ENCODE measurements at regions not wholly inside any gene's neighbourhood (a gene's known extent, or its start where the extent isn't known, plus 50 kb on each side); places are given as distances from the start of the nearest gene placed in this dataset.

DNA sequence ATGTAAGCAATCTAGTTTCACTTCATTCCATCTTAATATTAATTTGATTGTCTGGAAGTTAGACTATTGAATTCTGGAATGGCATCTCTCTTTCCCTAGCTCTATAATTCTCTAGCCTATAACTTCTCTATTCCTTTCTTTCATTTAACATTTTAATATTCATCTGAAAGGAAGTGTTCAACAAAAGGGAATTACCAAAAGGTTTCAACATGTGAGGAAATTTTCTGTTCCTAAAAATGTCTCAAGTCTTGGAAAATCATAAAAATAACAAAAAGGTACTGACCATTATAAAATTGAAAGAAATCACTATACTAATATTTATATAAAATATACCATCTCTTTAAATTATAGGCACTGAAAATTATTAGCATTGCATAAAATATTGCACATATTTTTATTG is 228.7 kb downstream of the TXNL1 start:
- Histone ChIP-seq H3K27me3 (ENCODE audit: insufficient read depth, low read length) (no peaks in the 10 kb centered on the region), H3K4me2 (ENCODE audit: low read length) (no peak overlapping the region), H3K4me1 (ENCODE audit: insufficient read depth, low read length) (no peaks in the 10 kb centered on the region), H3K9me3 (ENCODE audit: insufficient read depth, low read depth, low read length) (no peaks in the 10 kb centered on the region), H3K4me3 (ENCODE audit: insufficient read depth, low read depth, low read length) (no peak overlapping the region), H3K27ac (ENCODE audit: low read depth, low read length) (no peak overlapping the region), H2AFZ (ENCODE audit: low read depth, low read length) (no peak overlapping the region), H4K20me1 (ENCODE audit: insufficient read depth, low read length) (no peaks in the 10 kb centered on the region), H3K9ac (ENCODE audit: low read length) (no peak overlapping the region), H3K36me3 (ENCODE audit: insufficient read depth, low read length) (no peaks in the 10 kb centered on the region), H3K79me2 (ENCODE audit: insufficient read depth, low read length) (no peaks in the 10 kb centered on the region)
- Mint-ChIP-seq H3K4me3 (ENCODE audit: unreplicated experiment) (no peak overlapping the region), H3K36me3 (ENCODE audit: low read depth, unreplicated experiment) (peaks cover 4% of the 10 kb centered on the region), H3K27ac (ENCODE audit: unreplicated experiment) (no peak overlapping the region), H3K9me3 (ENCODE audit: unreplicated experiment) (peaks cover 7% of the 10 kb centered on the region), H3K4me1 (ENCODE audit: low read depth, unreplicated experiment) (peaks cover 3% of the 10 kb centered on the region), H3K27me3 (ENCODE audit: low read depth, unreplicated experiment) (no peaks in the 10 kb centered on the region)
- TF ChIP-seq EZH2 (IDR thresholded peaks at IDR 0.05; ENCODE audit: insufficient read depth, low read length): no peak
- TF ChIP-seq, protein P1, sequence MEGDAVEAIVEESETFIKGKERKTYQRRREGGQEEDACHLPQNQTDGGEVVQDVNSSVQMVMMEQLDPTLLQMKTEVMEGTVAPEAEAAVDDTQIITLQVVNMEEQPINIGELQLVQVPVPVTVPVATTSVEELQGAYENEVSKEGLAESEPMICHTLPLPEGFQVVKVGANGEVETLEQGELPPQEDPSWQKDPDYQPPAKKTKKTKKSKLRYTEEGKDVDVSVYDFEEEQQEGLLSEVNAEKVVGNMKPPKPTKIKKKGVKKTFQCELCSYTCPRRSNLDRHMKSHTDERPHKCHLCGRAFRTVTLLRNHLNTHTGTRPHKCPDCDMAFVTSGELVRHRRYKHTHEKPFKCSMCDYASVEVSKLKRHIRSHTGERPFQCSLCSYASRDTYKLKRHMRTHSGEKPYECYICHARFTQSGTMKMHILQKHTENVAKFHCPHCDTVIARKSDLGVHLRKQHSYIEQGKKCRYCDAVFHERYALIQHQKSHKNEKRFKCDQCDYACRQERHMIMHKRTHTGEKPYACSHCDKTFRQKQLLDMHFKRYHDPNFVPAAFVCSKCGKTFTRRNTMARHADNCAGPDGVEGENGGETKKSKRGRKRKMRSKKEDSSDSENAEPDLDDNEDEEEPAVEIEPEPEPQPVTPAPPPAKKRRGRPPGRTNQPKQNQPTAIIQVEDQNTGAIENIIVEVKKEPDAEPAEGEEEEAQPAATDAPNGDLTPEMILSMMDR (IDR thresholded peaks at IDR 0.05; ENCODE audit: insufficient read depth, low read depth, low read length): no peak
- DNase-seq (ENCODE audit: low read depth): no peak
- FAIRE-seq: no peak

DNA sequence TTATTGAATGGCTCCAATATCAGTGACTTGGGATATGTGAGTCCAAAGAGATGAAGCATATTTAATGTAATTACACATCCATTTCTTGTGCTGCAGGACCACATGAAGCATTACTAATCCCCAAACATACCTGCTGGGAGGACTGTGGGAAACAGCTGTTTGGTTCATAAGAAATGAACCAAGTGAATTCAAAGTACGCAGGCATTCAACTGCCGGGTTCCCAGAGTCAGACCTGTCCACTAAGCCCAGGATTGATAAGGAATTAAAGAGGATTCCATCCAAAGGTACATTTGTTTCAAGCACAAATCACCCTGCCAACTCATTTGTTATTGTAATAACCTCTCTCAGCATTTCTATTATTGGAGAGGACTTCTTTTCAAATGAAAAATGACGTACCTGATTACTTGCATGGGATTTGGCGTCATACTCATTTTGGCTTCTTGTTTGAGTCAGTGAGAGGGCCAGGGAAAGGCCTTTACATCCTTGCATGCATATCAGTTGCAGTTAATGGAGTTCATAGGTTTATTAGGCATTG is 230.7 kb downstream of the TXNL1 start:
- TF ChIP-seq, protein P1 (IDR thresholded peaks at IDR 0.05; ENCODE audit: insufficient read depth, low read depth, low read length): no peak
- no peak for TF ChIP-seq EZH2 (IDR thresholded peaks at IDR 0.05; ENCODE audit: insufficient read depth, low read length)
- no peak overlapping the region for H3K4me2 ChIP-seq (ENCODE audit: low read length)
- no peaks in the 10 kb centered on the region for H3K79me2 ChIP-seq (ENCODE audit: insufficient read depth, low read length)
- no peak overlapping the region for H3K9ac ChIP-seq (ENCODE audit: low read length)
- Mint-ChIP-seq H3K9me3 (ENCODE audit: unreplicated experiment) (no peaks in the 10 kb centered on the region), H3K4me3 (ENCODE audit: unreplicated experiment) (no peak overlapping the region), H3K4me1 (ENCODE audit: low read depth, unreplicated experiment) (peaks cover 4% of the 10 kb centered on the region), H3K27ac (ENCODE audit: unreplicated experiment) (no peak overlapping the region), H3K27me3 (ENCODE audit: low read depth, unreplicated experiment) (no peaks in the 10 kb centered on the region), H3K36me3 (ENCODE audit: low read depth, unreplicated experiment) (peaks cover 2% of the 10 kb centered on the region)
- FAIRE-seq (no peak), DNase-seq (ENCODE audit: low read depth) (peak; percentile 8)
- no peak overlapping the region for H3K4me3 ChIP-seq (ENCODE audit: insufficient read depth, low read depth, low read length)
- no peaks in the 10 kb centered on the region for H3K27me3 ChIP-seq (ENCODE audit: insufficient read depth, low read length)
- peaks cover 7% of the 10 kb centered on the region for H3K4me1 ChIP-seq (ENCODE audit: insufficient read depth, low read length)
- H3K9me3 ChIP-seq (ENCODE audit: insufficient read depth, low read depth, low read length): no peaks in the 10 kb centered on the region
- no peak overlapping the region for H2AFZ ChIP-seq (ENCODE audit: low read depth, low read length)
- H3K27ac ChIP-seq (ENCODE audit: low read depth, low read length): no peak overlapping the region
- H4K20me1 ChIP-seq (ENCODE audit: insufficient read depth, low read length): no peaks in the 10 kb centered on the region
- H3K36me3 ChIP-seq (ENCODE audit: insufficient read depth, low read length): no peaks in the 10 kb centered on the region

DNA sequence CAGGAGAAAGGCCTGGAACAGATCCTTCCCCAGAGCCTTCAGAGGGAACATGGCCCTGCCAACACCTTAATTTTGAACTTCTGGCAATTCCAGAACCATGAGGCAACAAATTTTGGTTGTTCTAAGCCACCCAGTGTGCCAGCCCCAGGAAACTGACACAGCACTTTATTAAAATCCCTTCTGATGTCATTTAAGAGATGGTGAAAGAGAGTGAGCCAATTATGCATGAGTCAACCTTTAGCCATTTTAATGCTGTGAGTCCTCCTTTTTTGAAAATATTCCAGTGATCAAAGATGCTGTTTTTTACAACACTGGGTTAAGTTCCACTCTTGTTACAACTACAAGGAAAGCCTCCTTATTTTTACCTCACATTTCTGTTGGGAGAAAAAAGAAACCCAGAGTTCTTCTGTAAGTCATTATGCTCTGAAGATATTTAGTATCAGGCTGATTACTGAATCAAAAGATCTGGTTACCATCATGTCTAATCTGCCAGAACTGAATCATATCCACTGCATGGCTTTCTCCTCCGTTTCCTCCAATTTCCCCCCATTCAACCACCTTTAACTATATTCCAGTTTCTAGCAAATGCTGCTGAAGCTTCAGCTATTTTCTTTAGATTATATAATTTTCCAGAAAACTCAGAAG is 235.4 kb downstream of the TXNL1 start:
- DNase-seq (ENCODE audit: low read depth) (peak; percentile 89), FAIRE-seq (peak; percentile 99)
- Mint-ChIP-seq H3K27ac (ENCODE audit: unreplicated experiment) (peak overlapping the region; percentile 91), H3K4me3 (ENCODE audit: unreplicated experiment) (no peak overlapping the region), H3K27me3 (ENCODE audit: low read depth, unreplicated experiment) (no peaks in the 10 kb centered on the region), H3K9me3 (ENCODE audit: unreplicated experiment) (peaks cover 4% of the 10 kb centered on the region), H3K4me1 (ENCODE audit: low read depth, unreplicated experiment) (peaks cover 11% of the 10 kb centered on the region), H3K36me3 (ENCODE audit: low read depth, unreplicated experiment) (no peaks in the 10 kb centered on the region)
- H4K20me1 ChIP-seq (ENCODE audit: insufficient read depth, low read length): no peaks in the 10 kb centered on the region
- peaks cover 12% of the 10 kb centered on the region for H3K4me1 ChIP-seq (ENCODE audit: insufficient read depth, low read length)
- no peaks in the 10 kb centered on the region for H3K27me3 ChIP-seq (ENCODE audit: insufficient read depth, low read length)
- H3K4me3 ChIP-seq (ENCODE audit: insufficient read depth, low read depth, low read length): peak overlapping the region; percentile 15
- no peaks in the 10 kb centered on the region for H3K79me2 ChIP-seq (ENCODE audit: insufficient read depth, low read length)
- peak overlapping the region; percentile 76 for H3K4me2 ChIP-seq (ENCODE audit: low read length)
- no peaks in the 10 kb centered on the region for H3K9me3 ChIP-seq (ENCODE audit: insufficient read depth, low read depth, low read length)
- no peaks in the 10 kb centered on the region for H3K36me3 ChIP-seq (ENCODE audit: insufficient read depth, low read length)
- peak overlapping the region; percentile 33 for H2AFZ ChIP-seq (ENCODE audit: low read depth, low read length)
- peak overlapping the region; percentile 81 for H3K27ac ChIP-seq (ENCODE audit: low read depth, low read length)
- no peak for TF ChIP-seq EZH2 (IDR thresholded peaks at IDR 0.05; ENCODE audit: insufficient read depth, low read length)
- TF ChIP-seq, protein P1 (IDR thresholded peaks at IDR 0.05; ENCODE audit: insufficient read depth, low read depth, low read length): no peak
- peak overlapping the region; percentile 61 for H3K9ac ChIP-seq (ENCODE audit: low read length)
